SK-N-DZ (cell line): ENCODE measurements at regions not wholly inside any gene's neighbourhood (a gene's known extent, or its start where the extent isn't known, plus 50 kb on each side); places are given as distances from the start of the nearest gene placed in this dataset.

Experiments
- DNase-seq: peaks from one replicate; pipeline ENCODE4 v3.0.0-alpha.2; 2015; ENCODE audit warnings: low spot score

- no peak for DNase-seq
These were observed 97.1 kb upstream of the GRIK2 start for GRCh38 chr6:101296169-101296960.

GRCh38 chr6:101302593-101302992, 90.9 kb upstream of the GRIK2 start:
- no peak for DNase-seq

GRCh38 chr6:101303495-101303894, 90.0 kb upstream of the GRIK2 start:
- DNase-seq, result no peak

GRCh38 chr6:101312652-101313051, 80.9 kb upstream of the GRIK2 start:
- DNase-seq, result no peak

GRCh38 chr6:101322921-101323320, 70.6 kb upstream of the GRIK2 start:
- DNase-seq, result no peak

- DNase-seq, result no peak
These were observed 67.1 kb upstream of the GRIK2 start for GRCh38 chr6:101326411-101326810.

- DNase-seq, result no peak
These were observed 51.6 kb upstream of the GRIK2 start for GRCh38 chr6:101341926-101342325.
